Colonic mucosa (tissue), 4 donors: ENCODE measurements at regions not wholly inside any gene's neighbourhood (a gene's known extent, or its start where the extent isn't known, plus 50 kb on each side); places are given as distances from the start of the nearest gene placed in this dataset.
"Not testable (repeated sequence)": the region's sequence is repeated elsewhere in the genome, so short reads cannot be mapped to it uniquely, and the experiment has no call there.

ENCODE experiments used
- DNase-seq: peaks from one replicate; pipeline ENCODE4 v3.0.0-alpha.2; 2020
- H3K27ac ChIP-seq: fragments of 200-600 bp; one replicate; pipeline ENCODE4 v1.8.0; 2021
- H3K27me3 ChIP-seq: fragments of 200-600 bp; one replicate; pipeline ENCODE4 v1.8.0; 2021
- H3K36me3 ChIP-seq: fragments of 200-600 bp; one replicate; pipeline ENCODE4 v1.8.0; 2021
- H3K4me1 ChIP-seq: fragments of 200-600 bp; one replicate; pipeline ENCODE4 v1.8.0; 2021; ENCODE audit warnings: mild to moderate bottlenecking
- H3K4me3 ChIP-seq: fragments of 200-600 bp; one replicate; pipeline ENCODE4 v1.8.0; 2021
- H3K9ac ChIP-seq, 2 donors: one replicate each; pipeline ENCODE4 v1.7.0; 2013; ENCODE audit warnings: control low read depth in 2 of 2, low read depth in 2 of 2, low read length in 2 of 2
- H3K9me3 ChIP-seq: fragments of 200-600 bp; one replicate; pipeline ENCODE4 v1.8.0; 2021
- intact Hi-C: fragments of 100-400 bp; cut with DNase I; formaldehyde crosslinking; loops from one replicate; pipeline ENCODE4 v1.14.1; 2022
- donor health status: healthy.
- donor health status: DM: no; HTN: no; CAD: no.
- donor health status: DM: no; HTN: no; CAD: no.

DNA sequence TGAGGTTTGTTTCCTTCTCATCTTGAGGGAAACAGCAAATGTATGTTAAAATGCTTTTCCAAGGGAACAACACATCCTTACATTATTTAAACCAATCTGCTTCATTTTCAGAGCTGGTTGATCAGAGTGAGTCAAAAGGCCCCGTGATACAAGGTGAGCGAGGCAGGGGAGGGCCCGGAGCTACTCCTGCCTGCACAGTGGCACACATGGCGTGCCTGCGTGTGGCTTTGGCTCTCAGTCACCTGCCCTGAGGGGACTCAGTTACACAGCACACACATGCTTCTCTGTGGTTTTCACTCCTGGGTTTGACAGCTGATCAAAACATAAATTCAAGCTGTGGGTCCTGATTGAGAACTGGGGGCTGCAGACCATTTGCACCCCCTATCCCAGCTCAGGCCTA, 105.3 kb downstream of the NSUN5 start:
- H3K9ac ChIP-seq, intact Hi-C loops, H3K27ac ChIP-seq, H3K27me3 ChIP-seq, H3K36me3 ChIP-seq, H3K9me3 ChIP-seq, H3K4me1 ChIP-seq, H3K4me3 ChIP-seq, DNase-seq: not testable (repeated sequence)

DNA sequence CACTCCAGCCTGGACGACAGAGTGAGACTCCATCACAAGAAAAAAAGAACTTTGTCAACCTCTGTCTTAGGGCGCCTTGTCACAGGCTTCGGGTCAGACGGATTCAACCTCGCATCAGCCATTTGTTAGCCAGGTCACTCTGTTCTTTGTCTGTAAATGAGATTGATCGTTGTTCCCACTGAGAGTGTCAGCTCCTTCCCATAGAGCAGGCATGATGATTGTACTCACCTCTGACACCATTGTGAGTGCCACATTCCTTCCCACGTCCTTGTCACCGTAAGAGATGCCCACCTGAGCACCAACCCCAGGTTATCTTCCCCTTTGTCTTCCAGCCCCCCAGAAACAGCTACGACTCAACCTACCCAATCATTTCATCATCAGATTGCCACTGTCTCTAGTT, 107.4 kb downstream of the NSUN5 start:
- H3K9ac ChIP-seq, H3K9me3 ChIP-seq, DNase-seq, intact Hi-C loops, H3K27ac ChIP-seq, H3K4me3 ChIP-seq, H3K4me1 ChIP-seq, H3K27me3 ChIP-seq, H3K36me3 ChIP-seq: not testable (repeated sequence)

GRCh38 chr7:73200518-73201099, 108.0 kb downstream of the NSUN5 start:
- DNase-seq, H3K4me1 ChIP-seq, H3K9ac ChIP-seq, H3K9me3 ChIP-seq, H3K27ac ChIP-seq, H3K36me3 ChIP-seq, H3K27me3 ChIP-seq, intact Hi-C loops, H3K4me3 ChIP-seq: not testable (repeated sequence)

GRCh38 chr7:73193991-73194390, 108.2 kb upstream of the SPDYE9 start:
- H3K9ac ChIP-seq, H3K27ac ChIP-seq, H3K4me1 ChIP-seq, DNase-seq, H3K9me3 ChIP-seq, H3K4me3 ChIP-seq, H3K27me3 ChIP-seq, H3K36me3 ChIP-seq, intact Hi-C loops: not testable (repeated sequence)

DNA sequence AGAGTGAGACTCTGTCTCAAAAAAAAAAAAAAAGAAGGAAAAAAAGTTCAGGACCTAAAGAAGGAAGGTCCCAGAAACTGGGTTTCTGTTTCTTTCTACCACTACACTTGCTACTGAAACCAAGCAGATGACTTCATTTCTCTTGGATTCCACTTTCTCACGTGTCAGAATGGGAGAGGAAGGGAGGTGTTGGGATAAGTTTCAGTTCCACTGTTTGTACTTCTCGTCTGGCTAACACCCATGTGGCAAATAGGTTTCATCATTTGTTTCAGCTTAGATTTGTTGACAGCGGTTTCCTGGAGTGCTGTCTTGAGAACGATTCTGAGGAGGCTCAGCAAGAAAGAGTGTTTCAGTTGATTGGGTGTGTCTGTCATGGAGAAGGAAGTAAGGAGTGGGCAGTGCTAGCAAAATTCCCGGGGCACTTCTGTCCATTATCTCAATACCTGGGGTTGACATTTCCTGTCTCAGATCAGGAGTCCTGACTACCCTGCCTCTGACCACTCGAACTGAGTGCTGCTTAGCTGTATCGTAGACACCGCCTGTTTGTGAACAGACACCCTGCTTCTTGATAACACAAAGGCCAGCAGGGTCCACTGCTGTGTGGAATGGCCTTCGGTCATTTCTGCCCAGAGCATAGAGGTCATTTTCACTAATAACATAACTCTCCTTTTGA, 104.8 kb upstream of the SPDYE9 start:
- intact Hi-C loops, H3K9me3 ChIP-seq, DNase-seq: not testable (repeated sequence)

DNA sequence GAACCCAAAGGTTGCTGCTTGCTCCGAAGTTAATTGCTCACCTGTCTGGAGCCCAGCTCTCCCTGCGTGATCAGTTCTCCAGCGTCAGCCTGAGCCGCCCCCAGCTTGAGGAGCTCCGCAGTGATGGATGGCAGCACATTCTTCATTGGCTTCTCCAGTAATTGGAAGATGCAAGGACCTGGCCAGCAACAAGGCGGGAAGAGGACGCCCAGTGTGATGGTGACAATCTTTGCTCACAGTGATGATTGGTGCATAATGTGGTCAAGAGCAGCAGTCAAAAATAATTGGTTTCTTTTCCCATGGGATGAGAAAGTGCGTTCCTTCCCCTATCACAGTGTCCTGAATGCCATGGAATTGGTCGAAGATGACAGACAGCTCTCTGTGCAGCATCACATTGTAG, 102.4 kb upstream of the SPDYE9 start:
- H3K4me3 ChIP-seq, H3K36me3 ChIP-seq, H3K9me3 ChIP-seq, intact Hi-C loops, DNase-seq, H3K27ac ChIP-seq, H3K27me3 ChIP-seq, H3K9ac ChIP-seq, H3K4me1 ChIP-seq: not testable (repeated sequence)

More for the DNA sequence above, 104.8 kb upstream of the SPDYE9 start:
- H3K4me1 ChIP-seq, H3K36me3 ChIP-seq, H3K9ac ChIP-seq, H3K4me3 ChIP-seq, H3K27me3 ChIP-seq, H3K27ac ChIP-seq: not testable (repeated sequence)

DNA sequence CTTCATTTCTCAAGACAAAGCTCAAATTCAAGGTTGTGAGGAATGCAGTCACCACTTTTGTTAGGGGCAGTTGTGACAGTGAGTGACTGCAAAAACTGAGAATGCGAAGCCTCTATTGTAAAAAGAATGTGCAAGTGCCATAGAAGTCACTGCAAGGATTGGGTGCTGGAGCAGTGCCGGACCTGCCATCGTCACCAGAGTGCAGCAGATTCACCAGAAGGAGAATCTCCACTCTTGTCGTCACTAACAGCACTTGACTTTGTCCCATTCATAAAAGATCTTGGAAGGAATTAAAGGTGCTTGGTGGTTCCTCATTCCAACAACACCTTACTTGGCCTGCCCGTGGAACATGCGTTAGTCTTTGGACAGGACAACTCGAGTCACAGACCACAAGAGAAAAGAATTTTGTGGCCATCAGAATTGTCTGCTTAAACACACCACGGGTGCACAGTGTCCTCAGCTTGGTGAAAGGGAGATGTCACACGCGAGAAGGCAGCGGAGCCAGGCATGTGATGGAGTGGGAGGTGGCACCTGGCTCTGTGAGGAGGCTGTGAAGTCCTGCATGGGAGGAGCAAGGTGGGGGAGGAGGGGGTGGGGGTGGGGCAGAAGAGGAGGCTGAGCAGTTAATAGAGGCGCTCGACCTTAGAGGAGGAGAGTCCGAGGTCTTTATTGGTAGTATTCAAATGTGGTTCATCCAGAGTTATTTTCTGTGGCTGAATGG, 100.9 kb upstream of the SPDYE9 start:
- H3K27ac ChIP-seq, H3K9ac ChIP-seq, H3K9me3 ChIP-seq, H3K4me3 ChIP-seq, H3K4me1 ChIP-seq, intact Hi-C loops, H3K36me3 ChIP-seq, H3K27me3 ChIP-seq, DNase-seq: not testable (repeated sequence)

GRCh38 chr7:73176813-73177212, 91.0 kb upstream of the SPDYE9 start:
- not testable (repeated sequence) for H3K27ac ChIP-seq

GRCh38 chr7:73175322-73175721, 89.5 kb upstream of the SPDYE9 start:
- H3K4me1 ChIP-seq, H3K27ac ChIP-seq, H3K27me3 ChIP-seq, H3K9me3 ChIP-seq, H3K4me3 ChIP-seq, intact Hi-C loops, H3K36me3 ChIP-seq, DNase-seq, H3K9ac ChIP-seq: not testable (repeated sequence)

More at GRCh38 chr7:73176813-73177212, 91.0 kb upstream of the SPDYE9 start:
- H3K4me3 ChIP-seq, H3K4me1 ChIP-seq, intact Hi-C loops, H3K36me3 ChIP-seq, H3K27me3 ChIP-seq, DNase-seq, H3K9me3 ChIP-seq, H3K9ac ChIP-seq: not testable (repeated sequence)

- H3K9ac ChIP-seq, H3K4me1 ChIP-seq, H3K36me3 ChIP-seq, intact Hi-C loops, H3K9me3 ChIP-seq, H3K27ac ChIP-seq, DNase-seq, H3K4me3 ChIP-seq, H3K27me3 ChIP-seq: not testable (repeated sequence)
Measured at GRCh38 chr7:73170902-73171301, 85.1 kb upstream of the SPDYE9 start.

GRCh38 chr7:73170415-73170814, 84.6 kb upstream of the SPDYE9 start:
- DNase-seq, intact Hi-C loops, H3K27me3 ChIP-seq, H3K9ac ChIP-seq, H3K4me1 ChIP-seq, H3K9me3 ChIP-seq, H3K36me3 ChIP-seq, H3K27ac ChIP-seq, H3K4me3 ChIP-seq: not testable (repeated sequence)

GRCh38 chr7:73166152-73166551, 80.3 kb upstream of the SPDYE9 start:
- H3K4me1 ChIP-seq, H3K36me3 ChIP-seq, H3K27ac ChIP-seq, DNase-seq, H3K9me3 ChIP-seq, intact Hi-C loops, H3K27me3 ChIP-seq, H3K4me3 ChIP-seq, H3K9ac ChIP-seq: not testable (repeated sequence)

DNA sequence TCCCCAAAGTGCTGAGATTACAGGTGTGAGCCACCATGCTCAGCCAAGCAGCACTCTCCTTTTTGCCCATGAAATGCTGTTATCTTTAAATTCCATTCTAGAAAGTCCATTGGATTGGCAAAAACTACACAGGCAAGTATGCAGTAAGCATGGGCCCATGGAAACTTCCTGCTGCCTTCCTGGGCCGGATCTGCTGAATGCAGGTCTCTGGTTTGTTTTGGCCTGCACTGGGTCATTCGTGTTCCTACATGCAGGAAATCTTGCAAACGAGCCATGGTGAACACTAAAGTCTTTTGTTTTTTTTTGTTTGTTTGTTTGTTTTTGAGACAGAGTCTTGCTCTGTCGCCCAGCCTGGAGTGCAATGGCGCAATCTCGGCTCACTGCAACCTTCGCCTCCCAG, 76.8 kb upstream of the SPDYE9 start:
- H3K36me3 ChIP-seq, H3K27ac ChIP-seq, intact Hi-C loops, H3K4me1 ChIP-seq, H3K4me3 ChIP-seq, DNase-seq, H3K9ac ChIP-seq, H3K27me3 ChIP-seq, H3K9me3 ChIP-seq: not testable (repeated sequence)
